ENCODE measurements at regions not wholly inside any gene's neighbourhood (a gene's known extent, or its start where the extent isn't known, plus 50 kb on each side); places are given as distances from the start of the nearest gene placed in this dataset.

DNA sequence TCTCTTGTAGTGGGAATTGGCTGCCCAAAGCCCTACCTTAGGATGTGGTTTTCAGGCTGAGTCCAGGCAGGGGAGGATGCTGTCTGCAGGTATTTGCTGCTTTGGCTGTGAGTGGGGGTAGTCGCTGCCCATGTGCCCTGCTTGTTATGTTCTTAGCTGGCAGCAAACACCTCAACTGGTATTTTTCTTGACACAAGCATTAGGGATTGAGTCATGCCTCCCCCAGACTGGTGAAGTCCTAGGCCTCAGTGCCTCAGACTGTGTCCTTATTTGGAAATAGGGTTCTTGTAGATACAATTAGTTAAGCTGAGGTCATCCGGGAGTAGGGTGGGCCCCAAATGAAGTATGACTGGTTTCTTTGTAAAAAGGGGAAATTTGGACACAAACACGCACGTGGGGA, 808.3 kb upstream of the EEF2KMT start:
- TF ChIP-seq CREB1 (IDR thresholded peaks at IDR 0.05; ENCODE audit: low read depth) (no peak), TAF1 (IDR thresholded peaks at IDR 0.05; ENCODE audit: low read depth) (no peak), RAD21 (IDR thresholded peaks at IDR 0.05; ENCODE audit: low read depth) (no peak), EGR1 (IDR thresholded peaks at IDR 0.05) (no peak), CEBPB (IDR thresholded peaks at IDR 0.05) (no peak)
- TF ChIP-seq, protein P1, sequence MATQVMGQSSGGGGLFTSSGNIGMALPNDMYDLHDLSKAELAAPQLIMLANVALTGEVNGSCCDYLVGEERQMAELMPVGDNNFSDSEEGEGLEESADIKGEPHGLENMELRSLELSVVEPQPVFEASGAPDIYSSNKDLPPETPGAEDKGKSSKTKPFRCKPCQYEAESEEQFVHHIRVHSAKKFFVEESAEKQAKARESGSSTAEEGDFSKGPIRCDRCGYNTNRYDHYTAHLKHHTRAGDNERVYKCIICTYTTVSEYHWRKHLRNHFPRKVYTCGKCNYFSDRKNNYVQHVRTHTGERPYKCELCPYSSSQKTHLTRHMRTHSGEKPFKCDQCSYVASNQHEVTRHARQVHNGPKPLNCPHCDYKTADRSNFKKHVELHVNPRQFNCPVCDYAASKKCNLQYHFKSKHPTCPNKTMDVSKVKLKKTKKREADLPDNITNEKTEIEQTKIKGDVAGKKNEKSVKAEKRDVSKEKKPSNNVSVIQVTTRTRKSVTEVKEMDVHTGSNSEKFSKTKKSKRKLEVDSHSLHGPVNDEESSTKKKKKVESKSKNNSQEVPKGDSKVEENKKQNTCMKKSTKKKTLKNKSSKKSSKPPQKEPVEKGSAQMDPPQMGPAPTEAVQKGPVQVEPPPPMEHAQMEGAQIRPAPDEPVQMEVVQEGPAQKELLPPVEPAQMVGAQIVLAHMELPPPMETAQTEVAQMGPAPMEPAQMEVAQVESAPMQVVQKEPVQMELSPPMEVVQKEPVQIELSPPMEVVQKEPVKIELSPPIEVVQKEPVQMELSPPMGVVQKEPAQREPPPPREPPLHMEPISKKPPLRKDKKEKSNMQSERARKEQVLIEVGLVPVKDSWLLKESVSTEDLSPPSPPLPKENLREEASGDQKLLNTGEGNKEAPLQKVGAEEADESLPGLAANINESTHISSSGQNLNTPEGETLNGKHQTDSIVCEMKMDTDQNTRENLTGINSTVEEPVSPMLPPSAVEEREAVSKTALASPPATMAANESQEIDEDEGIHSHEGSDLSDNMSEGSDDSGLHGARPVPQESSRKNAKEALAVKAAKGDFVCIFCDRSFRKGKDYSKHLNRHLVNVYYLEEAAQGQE (IDR thresholded peaks at IDR 0.05; ENCODE audit: low read depth): no peak
- TF ChIP-seq, protein P2, sequence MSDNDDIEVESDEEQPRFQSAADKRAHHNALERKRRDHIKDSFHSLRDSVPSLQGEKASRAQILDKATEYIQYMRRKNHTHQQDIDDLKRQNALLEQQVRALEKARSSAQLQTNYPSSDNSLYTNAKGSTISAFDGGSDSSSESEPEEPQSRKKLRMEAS (IDR thresholded peaks at IDR 0.05): no peak

Measured in Ishikawa (cell line).